OCI-LY1 (cell line): ENCODE measurements at regions not wholly inside any gene's neighbourhood (a gene's known extent, or its start where the extent isn't known, plus 50 kb on each side); places are given as distances from the start of the nearest gene placed in this dataset.

Experiments
- CTCF ChIP-seq: fragments of 200-600 bp; sonication (generic), shearing (Covaris generic); IDR thresholded peaks from 2 replicates; pipeline ENCODE4 v1.5.1; 2017; ENCODE audit warnings: mild to moderate bottlenecking, antibody characterized with exemption, low read length, moderate library complexity, mixed read lengths
- EZH2 ChIP-seq: fragments of 200-600 bp; sonication (generic), shearing (Covaris generic); IDR thresholded peaks from 2 replicates; pipeline ENCODE4 v1.8.0; 2017; ENCODE audit warnings: borderline replicate concordance, mixed run types, mild to moderate bottlenecking, antibody characterized with exemption, low read length, moderate library complexity, mixed read lengths

- TF ChIP-seq CTCF = no peak
- no peak for TF ChIP-seq EZH2
These were observed 124.9 kb downstream of the KCNK1 start for GRCh38 chr1:233738850-233739249.
